CD4-positive, CD25-positive, alpha-beta regulatory T cell (primary cell): ENCODE measurements at regions not wholly inside any gene's neighbourhood (a gene's known extent, or its start where the extent isn't known, plus 50 kb on each side); places are given as distances from the start of the nearest gene placed in this dataset.
A peak's percentile ranks its signal among the peaks of the same experiment; 100 is the strongest.

Source experiments
- ATAC-seq, 2 donors: fragments of 150-1000 bp; cut with Tn5 transposase; one replicate each; pipeline ENCODE4 v1.10.0; 2021; ENCODE audit warnings: low read depth in 2 of 2, moderate number of reproducible peaks in 2 of 2, moderate library complexity in 1 of 2
- DNase-seq, 3 donors: peaks; one replicate each; pipeline versions ENCODE4 v3.0.0 to v3.0.0-alpha.2; 2012 to 2022; ENCODE audit warnings: mixed read lengths in 1 of 3
- H3K27ac ChIP-seq: one replicate; pipeline ENCODE4 v1.7.0; 2013; ENCODE audit warnings: mild to moderate bottlenecking, low read length; ENCODE audit not compliant: insufficient read depth, poor library complexity, severe bottlenecking
- H3K27me3 ChIP-seq: one replicate; pipeline ENCODE4 v1.7.0; 2013; ENCODE audit warnings: low read length; ENCODE audit not compliant: control insufficient read depth, insufficient read depth
- H3K36me3 ChIP-seq: one replicate; pipeline ENCODE4 v1.7.0; 2013; ENCODE audit warnings: mild to moderate bottlenecking, low read length, moderate library complexity; ENCODE audit not compliant: control insufficient read depth, insufficient read depth
- H3K4me1 ChIP-seq: 2 replicates; pipeline ENCODE4 v1.7.0; 2013; ENCODE audit warnings: mild to moderate bottlenecking, low read length; ENCODE audit not compliant: insufficient read depth, control insufficient read depth, poor library complexity, severe bottlenecking
- H3K4me3 ChIP-seq: one replicate; pipeline ENCODE4 v1.7.0; 2013; ENCODE audit warnings: low read depth, mild to moderate bottlenecking, low read length, moderate library complexity
- H3K9me3 ChIP-seq, 2 experiments: 1 replicate in 1 of 2; 2 replicates in 1 of 2; pipeline ENCODE4 v1.7.0; 2013; ENCODE audit warnings: low read length in 2 of 2, mild to moderate bottlenecking in 1 of 2, moderate library complexity in 1 of 2; ENCODE audit not compliant: control insufficient read depth in 2 of 2
- H3K27ac Mint-ChIP-seq, 3 donors: one replicate each; pipeline ENCODE4 v1.8.0; 2020 to 2022; ENCODE audit warnings: mild to moderate bottlenecking in 3 of 3, mixed read lengths in 3 of 3, moderate library complexity in 2 of 3
- H3K27me3 Mint-ChIP-seq: one replicate; pipeline ENCODE4 v1.8.0; 2022; ENCODE audit warnings: mild to moderate bottlenecking, mixed read lengths
- H3K36me3 Mint-ChIP-seq: one replicate; pipeline ENCODE4 v1.8.0; 2020; ENCODE audit warnings: mixed read lengths
- H3K4me1 Mint-ChIP-seq, 4 donors: one replicate each; pipeline ENCODE4 v1.8.0; 2020 to 2022; ENCODE audit warnings: mixed read lengths in 4 of 4, mild to moderate bottlenecking in 1 of 4
- H3K4me3 Mint-ChIP-seq, 4 donors: one replicate each; pipeline ENCODE4 v1.8.0; 2020 to 2022; ENCODE audit warnings: mild to moderate bottlenecking in 4 of 4, mixed read lengths in 4 of 4, moderate library complexity in 3 of 4
- H3K9me3 Mint-ChIP-seq, 7 donors: one replicate each; pipeline ENCODE4 v1.8.0; 2020 to 2022; ENCODE audit warnings: mixed read lengths in 7 of 7, mild to moderate bottlenecking in 3 of 7, moderate library complexity in 2 of 7

- Histone ChIP-seq H3K27me3 (no peaks in the 10 kb centered on the region), H3K4me1 (no peaks in the 10 kb centered on the region), H3K4me3 (no peak overlapping the region), H3K27ac (no peak overlapping the region), H3K9me3 (no peaks in the 10 kb centered on the region), H3K36me3 (no peaks in the 10 kb centered on the region)
- H3K36me3 Mint-ChIP-seq, result no peaks in the 10 kb centered on the region
- H3K27ac Mint-ChIP-seq, result no peak overlapping the region
- ATAC-seq (no peak), DNase-seq (no peak)
- peaks cover 0 to 1% (median 0%) of the 10 kb centered on the region in 7 donors for H3K9me3 Mint-ChIP-seq
- H3K4me3 Mint-ChIP-seq, result no peak overlapping the region
- peaks cover 4% of the 10 kb centered on the region for H3K27me3 Mint-ChIP-seq
- no peaks in the 10 kb centered on the region for H3K4me1 Mint-ChIP-seq
Measured at GRCh38 chr20:48166082-48166835, 381.0 kb upstream of the SULF2 start.

DNA sequence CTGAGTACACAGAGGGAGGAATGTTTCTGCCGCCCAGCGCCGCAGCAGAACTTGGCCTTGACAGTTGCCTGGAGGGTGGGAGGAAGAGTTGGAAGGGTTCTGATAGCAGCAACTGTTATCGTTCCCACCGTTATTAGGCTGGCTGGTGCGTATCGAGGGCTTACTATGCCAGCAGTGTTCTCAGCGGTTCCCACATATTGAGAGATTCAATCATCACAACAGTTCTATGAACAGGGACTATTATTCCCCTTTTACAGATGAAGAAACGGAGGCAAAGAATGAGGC is 380.1 kb upstream of the SULF2 start:
- Histone ChIP-seq H3K4me1 (no peaks in the 10 kb centered on the region), H3K27ac (no peak overlapping the region), H3K36me3 (no peaks in the 10 kb centered on the region), H3K9me3 (no peaks in the 10 kb centered on the region), H3K4me3 (no peak overlapping the region), H3K27me3 (no peaks in the 10 kb centered on the region)
- H3K9me3 Mint-ChIP-seq, result peaks cover 0 to 1% (median 0%) of the 10 kb centered on the region in 7 donors
- H3K27me3 Mint-ChIP-seq, result peaks cover 4% of the 10 kb centered on the region
- ATAC-seq, result no peak
- no peak for DNase-seq
- no peaks in the 10 kb centered on the region for H3K4me1 Mint-ChIP-seq
- H3K27ac Mint-ChIP-seq, result no peak overlapping the region
- H3K4me3 Mint-ChIP-seq, result no peak overlapping the region
- H3K36me3 Mint-ChIP-seq, result no peaks in the 10 kb centered on the region

DNA sequence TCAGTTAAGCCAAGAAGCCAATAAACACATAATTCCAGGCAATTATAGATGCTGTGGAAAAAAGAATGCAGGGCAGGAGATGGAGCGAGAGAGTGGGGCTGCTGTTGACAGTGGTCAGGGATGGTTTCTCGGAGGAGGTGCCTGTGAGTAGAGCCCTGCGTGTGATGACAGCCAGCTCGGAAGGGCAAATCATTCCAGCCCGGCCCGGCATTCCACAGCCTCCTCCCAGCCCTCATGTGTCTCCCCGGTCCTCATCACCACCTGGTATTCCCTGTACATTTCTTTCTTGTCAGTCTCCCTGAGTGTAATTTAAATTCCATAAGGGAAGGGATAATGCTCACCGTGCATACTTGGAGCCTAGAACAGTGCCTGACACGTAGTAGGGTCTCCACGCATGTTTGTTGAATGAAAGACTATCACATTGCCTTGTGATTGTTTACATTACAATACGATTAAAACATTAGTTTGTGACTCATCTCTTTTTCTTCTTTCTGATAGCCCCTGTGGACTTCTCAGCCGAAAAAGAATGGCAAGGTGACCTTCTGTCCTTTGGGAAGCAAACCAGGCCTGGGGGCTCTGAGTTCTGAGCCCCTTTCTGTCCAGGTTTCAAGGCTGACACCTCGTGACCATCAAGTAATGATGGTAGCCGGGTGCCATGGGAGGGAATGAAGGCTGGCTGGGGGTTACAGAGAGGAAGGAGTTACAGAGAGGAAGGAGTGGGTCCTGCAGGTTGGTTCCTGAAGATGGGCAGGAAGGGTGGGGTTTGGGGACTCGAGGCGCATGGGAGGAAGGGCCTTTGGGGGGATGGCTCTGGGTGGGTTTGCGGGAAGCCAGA is 379.5 kb upstream of the SULF2 start:
- no peak overlapping the region for H3K4me3 Mint-ChIP-seq
- no peaks in the 10 kb centered on the region for H3K27me3 ChIP-seq
- H3K4me1 Mint-ChIP-seq, result no peaks in the 10 kb centered on the region
- no peaks in the 10 kb centered on the region for H3K9me3 ChIP-seq
- H3K27ac ChIP-seq, result no peak overlapping the region
- no peaks in the 10 kb centered on the region for H3K4me1 ChIP-seq
- H3K4me3 ChIP-seq, result no peak overlapping the region
- no peak for DNase-seq
- H3K36me3 Mint-ChIP-seq, result no peaks in the 10 kb centered on the region
- H3K9me3 Mint-ChIP-seq, result peaks cover 0 to 1% (median 0%) of the 10 kb centered on the region in 7 donors
- peak overlapping the region in 1 of 3 donors; percentile 67 for H3K27ac Mint-ChIP-seq
- ATAC-seq, result no peak
- no peaks in the 10 kb centered on the region for H3K36me3 ChIP-seq
- peaks cover 4% of the 10 kb centered on the region for H3K27me3 Mint-ChIP-seq

DNA sequence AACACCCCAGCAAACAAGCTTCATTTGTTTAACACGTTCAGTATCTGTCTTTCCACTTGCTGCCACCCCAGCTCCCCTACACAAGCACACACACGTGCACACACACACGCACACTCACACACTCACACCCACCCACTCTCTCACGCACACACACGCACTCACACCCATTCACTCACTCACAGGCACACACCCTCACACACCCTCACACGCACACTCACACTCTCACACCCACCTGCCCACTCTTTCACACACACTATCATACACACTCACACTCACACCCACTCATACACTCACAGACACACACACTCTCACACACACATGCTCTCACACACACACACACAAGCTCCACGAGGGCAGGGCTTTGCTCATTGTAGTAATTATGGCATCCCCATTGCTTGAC is 378.8 kb upstream of the SULF2 start:
- Histone ChIP-seq H3K9me3 (no peaks in the 10 kb centered on the region), H3K4me1 (no peaks in the 10 kb centered on the region), H3K27ac (no peak overlapping the region), H3K36me3 (no peaks in the 10 kb centered on the region), H3K4me3 (no peak overlapping the region), H3K27me3 (no peaks in the 10 kb centered on the region)
- Mint-ChIP-seq H3K4me3 (no peak overlapping the region), H3K27me3 (peaks cover 4% of the 10 kb centered on the region), H3K36me3 (no peaks in the 10 kb centered on the region), H3K4me1 (no peaks in the 10 kb centered on the region), H3K9me3 (peaks cover 0 to 1% (median 0%) of the 10 kb centered on the region in 7 donors), H3K27ac (no peak overlapping the region)
- DNase-seq, result no peak
- no peak for ATAC-seq

- H3K9me3 Mint-ChIP-seq, result peaks cover 0 to 1% (median 0%) of the 10 kb centered on the region in 7 donors
- peaks cover 4% of the 10 kb centered on the region for H3K27me3 Mint-ChIP-seq
- no peaks in the 10 kb centered on the region for H3K36me3 ChIP-seq
- no peak overlapping the region for H3K4me3 Mint-ChIP-seq
- no peaks in the 10 kb centered on the region for H3K9me3 ChIP-seq
- H3K36me3 Mint-ChIP-seq, result no peaks in the 10 kb centered on the region
- H3K4me1 ChIP-seq, result no peaks in the 10 kb centered on the region
- no peak overlapping the region for H3K4me3 ChIP-seq
- no peaks in the 10 kb centered on the region for H3K4me1 Mint-ChIP-seq
- H3K27ac Mint-ChIP-seq, result no peak overlapping the region
- H3K27me3 ChIP-seq, result no peaks in the 10 kb centered on the region
- ATAC-seq (no peak), DNase-seq (no peak)
- no peak overlapping the region for H3K27ac ChIP-seq
Measured at GRCh38 chr20:48163505-48163904, 378.2 kb upstream of the SULF2 start.

GRCh38 chr20:48162621-48163020 is 377.3 kb upstream of the SULF2 start:
- no peaks in the 10 kb centered on the region for H3K27me3 ChIP-seq
- H3K4me1 ChIP-seq, result no peaks in the 10 kb centered on the region
- Mint-ChIP-seq H3K4me1 (no peaks in the 10 kb centered on the region), H3K9me3 (peaks cover 0 to 2% (median 0%) of the 10 kb centered on the region in 7 donors), H3K27me3 (no peaks in the 10 kb centered on the region), H3K27ac (no peak overlapping the region), H3K36me3 (no peaks in the 10 kb centered on the region), H3K4me3 (no peak overlapping the region)
- H3K9me3 ChIP-seq, result no peaks in the 10 kb centered on the region
- ATAC-seq (no peak), DNase-seq (no peak)
- no peaks in the 10 kb centered on the region for H3K36me3 ChIP-seq
- H3K27ac ChIP-seq, result no peak overlapping the region
- H3K4me3 ChIP-seq, result no peak overlapping the region

- ATAC-seq, result no peak
- H3K4me3 Mint-ChIP-seq, result no peak overlapping the region
- H3K4me1 ChIP-seq, result no peaks in the 10 kb centered on the region
- no peak overlapping the region for H3K27ac ChIP-seq
- H3K9me3 Mint-ChIP-seq, result peaks cover 0 to 9% (median 3%) of the 10 kb centered on the region in 7 donors
- peaks cover 0 to 6% of the 10 kb centered on the region in 2 experiments for H3K9me3 ChIP-seq
- H3K4me3 ChIP-seq, result no peak overlapping the region
- H3K36me3 ChIP-seq, result no peaks in the 10 kb centered on the region
- DNase-seq, result no peak
- no peak overlapping the region for H3K27ac Mint-ChIP-seq
- no peaks in the 10 kb centered on the region for H3K4me1 Mint-ChIP-seq
- peaks cover 3% of the 10 kb centered on the region for H3K36me3 Mint-ChIP-seq
- peaks cover 1% of the 10 kb centered on the region for H3K27me3 Mint-ChIP-seq
- no peaks in the 10 kb centered on the region for H3K27me3 ChIP-seq
Measured at GRCh38 chr20:48159145-48160008, 374.1 kb upstream of the SULF2 start.
